ENCODE measurements at regions not wholly inside any gene's neighbourhood (a gene's known extent, or its start where the extent isn't known, plus 50 kb on each side); places are given as distances from the start of the nearest gene placed in this dataset.

DNA sequence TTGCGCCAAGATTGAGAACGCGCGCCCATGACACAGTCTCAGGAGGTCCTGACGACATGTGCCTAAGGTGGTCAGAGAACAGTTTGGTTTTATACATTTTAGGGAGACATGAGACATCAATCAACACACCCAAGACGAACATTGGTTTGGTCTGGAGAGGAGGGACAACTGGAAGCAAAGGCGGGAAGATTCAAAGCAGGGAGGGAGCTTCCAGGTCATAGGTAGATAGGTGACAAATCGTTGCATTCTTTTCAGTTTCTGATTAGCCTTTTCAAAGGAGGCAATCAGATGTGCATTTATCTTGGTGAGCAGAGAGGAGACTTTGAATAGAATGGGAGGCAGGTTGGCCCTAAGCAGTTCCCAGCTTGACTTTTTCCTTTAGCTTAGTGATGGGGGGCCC, 828.4 kb upstream of the DPPA4 start:
- no peaks in the 10 kb centered on the region for H3K4me1 ChIP-seq (ENCODE audit: control insufficient read depth in 2 of 2, insufficient read depth in 2 of 2, low read length in 2 of 2)
- no peak overlapping the region for H3K9ac ChIP-seq (ENCODE audit: low read depth in 1 of 2, low read length in 2 of 2)
- H3K27me3 ChIP-seq (ENCODE audit: control insufficient read depth in 2 of 2, insufficient read depth in 2 of 2, low read length in 2 of 2), result no peaks in the 10 kb centered on the region
- H3K9me3 ChIP-seq (ENCODE audit: control insufficient read depth in 2 of 2, low read length in 2 of 2), result no peaks in the 10 kb centered on the region
- no peaks in the 10 kb centered on the region for H3K36me3 ChIP-seq (ENCODE audit: control insufficient read depth in 2 of 2, insufficient read depth in 2 of 2, low read length in 2 of 2)
- H3K4me3 ChIP-seq (ENCODE audit: low read length in 2 of 2), result no peak overlapping the region
- H3K27ac ChIP-seq (ENCODE audit: low read depth in 2 of 2, low read length in 2 of 2), result no peak overlapping the region

DNA sequence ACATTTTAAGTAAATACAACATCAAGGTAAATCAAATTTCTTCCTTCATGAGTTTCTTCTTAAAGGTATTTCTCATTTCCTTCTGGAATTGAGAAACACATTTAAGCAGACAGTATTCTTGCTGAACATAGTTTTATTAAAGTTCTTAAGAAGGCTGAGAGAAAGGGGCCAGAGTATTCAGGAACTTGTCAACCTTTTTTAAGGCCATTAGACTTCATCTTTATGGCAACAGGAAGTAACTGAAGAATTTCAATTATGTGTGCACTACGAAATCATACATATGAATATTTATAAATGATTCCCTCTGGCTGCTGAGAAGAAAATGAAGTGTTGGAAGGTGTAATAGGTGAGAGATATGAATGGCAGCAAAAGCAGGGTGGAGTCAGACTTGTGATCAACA, 829.4 kb upstream of the DPPA4 start:
- H3K4me3 ChIP-seq (ENCODE audit: low read length in 2 of 2), result no peak overlapping the region

DNA sequence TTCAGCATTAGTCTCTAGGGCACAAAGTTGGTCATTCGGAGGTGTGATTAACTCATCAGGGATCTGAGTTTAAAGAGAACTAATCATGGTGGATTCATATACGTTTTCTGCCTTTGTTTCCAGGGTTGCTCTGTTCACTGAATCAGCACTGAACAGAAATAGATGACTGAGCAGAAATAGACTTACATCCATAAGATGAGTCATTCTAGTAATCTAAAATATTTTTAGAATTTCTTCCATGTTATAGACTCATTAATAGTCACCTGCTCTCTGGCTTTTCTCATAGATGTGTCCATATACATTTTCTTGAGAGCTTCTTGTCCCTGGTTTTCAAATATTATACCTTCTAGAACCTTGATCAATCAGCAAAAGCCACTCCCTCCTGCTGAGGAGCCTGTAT, 837.6 kb upstream of the DPPA4 start:
- Histone ChIP-seq H3K27ac (ENCODE audit: low read depth in 2 of 2, low read length in 2 of 2) (no peak overlapping the region), H3K27me3 (ENCODE audit: control insufficient read depth in 2 of 2, insufficient read depth in 2 of 2, low read length in 2 of 2) (no peaks in the 10 kb centered on the region), H3K4me1 (ENCODE audit: control insufficient read depth in 2 of 2, insufficient read depth in 2 of 2, low read length in 2 of 2) (no peaks in the 10 kb centered on the region), H3K36me3 (ENCODE audit: control insufficient read depth in 2 of 2, insufficient read depth in 2 of 2, low read length in 2 of 2) (no peaks in the 10 kb centered on the region), H3K9ac (ENCODE audit: low read depth in 1 of 2, low read length in 2 of 2) (no peak overlapping the region), H3K4me3 (ENCODE audit: low read length in 2 of 2) (no peak overlapping the region), H3K9me3 (ENCODE audit: control insufficient read depth in 2 of 2, low read length in 2 of 2) (no peaks in the 10 kb centered on the region)

More for the DNA sequence above, 829.4 kb upstream of the DPPA4 start:
- Histone ChIP-seq H3K9ac (ENCODE audit: low read depth in 1 of 2, low read length in 2 of 2) (no peak overlapping the region), H3K36me3 (ENCODE audit: control insufficient read depth in 2 of 2, insufficient read depth in 2 of 2, low read length in 2 of 2) (no peaks in the 10 kb centered on the region), H3K27me3 (ENCODE audit: control insufficient read depth in 2 of 2, insufficient read depth in 2 of 2, low read length in 2 of 2) (no peaks in the 10 kb centered on the region), H3K27ac (ENCODE audit: low read depth in 2 of 2, low read length in 2 of 2) (no peak overlapping the region), H3K9me3 (ENCODE audit: control insufficient read depth in 2 of 2, low read length in 2 of 2) (no peaks in the 10 kb centered on the region), H3K4me1 (ENCODE audit: control insufficient read depth in 2 of 2, insufficient read depth in 2 of 2, low read length in 2 of 2) (no peaks in the 10 kb centered on the region)

DNA sequence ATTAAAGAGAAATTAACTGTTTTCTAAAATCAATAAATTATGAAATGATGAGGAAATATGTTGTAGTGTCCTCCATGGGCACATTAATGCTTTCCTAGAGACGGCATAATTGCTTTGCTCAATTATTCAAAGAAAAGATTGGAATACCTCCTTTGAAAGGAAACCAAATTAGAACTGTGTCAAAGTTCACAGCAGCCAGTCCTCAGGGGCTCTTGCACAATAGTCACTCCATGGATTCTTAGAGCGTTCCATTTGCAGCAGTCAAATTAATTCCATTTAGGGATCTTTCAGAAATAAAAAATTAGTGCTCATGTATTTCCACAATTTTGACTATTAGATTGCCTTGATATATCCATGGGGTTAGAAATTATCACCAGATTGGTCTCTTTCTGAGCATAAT, 841.6 kb upstream of the DPPA4 start:
- no peaks in the 10 kb centered on the region for H3K36me3 ChIP-seq (ENCODE audit: control insufficient read depth in 2 of 2, insufficient read depth in 2 of 2, low read length in 2 of 2)
- no peak overlapping the region for H3K4me3 ChIP-seq (ENCODE audit: low read length in 2 of 2)
- no peaks in the 10 kb centered on the region for H3K4me1 ChIP-seq (ENCODE audit: control insufficient read depth in 2 of 2, insufficient read depth in 2 of 2, low read length in 2 of 2)
- no peaks in the 10 kb centered on the region for H3K9me3 ChIP-seq (ENCODE audit: control insufficient read depth in 2 of 2, low read length in 2 of 2)
- no peaks in the 10 kb centered on the region for H3K27me3 ChIP-seq (ENCODE audit: control insufficient read depth in 2 of 2, insufficient read depth in 2 of 2, low read length in 2 of 2)
- no peak overlapping the region for H3K27ac ChIP-seq (ENCODE audit: low read depth in 2 of 2, low read length in 2 of 2)
- no peak overlapping the region for H3K9ac ChIP-seq (ENCODE audit: low read depth in 1 of 2, low read length in 2 of 2)

DNA sequence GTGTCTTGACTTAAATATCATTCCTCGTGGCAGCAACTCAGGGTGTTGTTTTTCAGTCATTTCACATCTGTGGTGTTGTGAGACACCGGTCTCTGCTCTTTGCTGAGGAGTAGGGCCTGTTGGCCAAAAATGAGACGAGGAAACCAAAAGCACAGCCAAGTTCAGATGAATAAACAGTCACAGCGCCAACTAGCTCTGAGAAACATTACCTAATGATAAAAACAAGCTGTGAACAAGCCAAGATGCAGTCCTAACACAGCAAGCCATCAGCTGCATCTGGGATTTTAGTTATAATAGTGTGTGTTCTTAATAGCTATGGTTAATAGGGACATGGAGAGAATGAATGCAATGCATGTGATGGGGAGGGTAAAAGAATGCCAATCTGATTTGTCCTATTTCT, 843.4 kb upstream of the DPPA4 start:
- Histone ChIP-seq H3K4me3 (ENCODE audit: low read length in 2 of 2) (no peak overlapping the region), H3K4me1 (ENCODE audit: control insufficient read depth in 2 of 2, insufficient read depth in 2 of 2, low read length in 2 of 2) (no peaks in the 10 kb centered on the region), H3K36me3 (ENCODE audit: control insufficient read depth in 2 of 2, insufficient read depth in 2 of 2, low read length in 2 of 2) (no peaks in the 10 kb centered on the region), H3K9ac (ENCODE audit: low read depth in 1 of 2, low read length in 2 of 2) (no peak overlapping the region), H3K27ac (ENCODE audit: low read depth in 2 of 2, low read length in 2 of 2) (no peak overlapping the region), H3K9me3 (ENCODE audit: control insufficient read depth in 2 of 2, low read length in 2 of 2) (no peaks in the 10 kb centered on the region), H3K27me3 (ENCODE audit: control insufficient read depth in 2 of 2, insufficient read depth in 2 of 2, low read length in 2 of 2) (no peaks in the 10 kb centered on the region)

DNA sequence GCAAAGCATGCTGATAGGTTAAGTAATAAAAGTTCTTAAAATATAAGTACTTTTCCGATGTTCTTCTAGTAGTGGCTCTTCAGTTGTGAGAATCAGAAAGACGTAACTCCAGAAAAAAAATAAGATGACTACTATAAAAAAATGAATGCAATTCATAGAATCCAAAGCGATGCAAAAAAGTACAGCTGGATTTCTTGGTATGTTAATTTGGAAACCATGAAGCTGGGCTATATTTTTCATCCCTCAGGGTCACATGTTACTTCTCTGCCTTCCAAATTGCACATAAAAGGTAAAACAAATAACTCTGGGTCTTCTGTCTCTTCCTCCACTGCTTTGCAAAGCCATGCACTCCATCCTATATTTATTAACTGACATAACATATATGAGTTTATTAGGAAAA, 843.9 kb upstream of the DPPA4 start:
- H3K4me1 ChIP-seq (ENCODE audit: control insufficient read depth in 2 of 2, insufficient read depth in 2 of 2, low read length in 2 of 2), result no peaks in the 10 kb centered on the region
- H3K9ac ChIP-seq (ENCODE audit: low read depth in 1 of 2, low read length in 2 of 2), result no peak overlapping the region
- no peaks in the 10 kb centered on the region for H3K36me3 ChIP-seq (ENCODE audit: control insufficient read depth in 2 of 2, insufficient read depth in 2 of 2, low read length in 2 of 2)
- H3K27ac ChIP-seq (ENCODE audit: low read depth in 2 of 2, low read length in 2 of 2), result no peak overlapping the region
- no peaks in the 10 kb centered on the region for H3K27me3 ChIP-seq (ENCODE audit: control insufficient read depth in 2 of 2, insufficient read depth in 2 of 2, low read length in 2 of 2)
- no peak overlapping the region for H3K4me3 ChIP-seq (ENCODE audit: low read length in 2 of 2)
- H3K9me3 ChIP-seq (ENCODE audit: control insufficient read depth in 2 of 2, low read length in 2 of 2), result no peaks in the 10 kb centered on the region

DNA sequence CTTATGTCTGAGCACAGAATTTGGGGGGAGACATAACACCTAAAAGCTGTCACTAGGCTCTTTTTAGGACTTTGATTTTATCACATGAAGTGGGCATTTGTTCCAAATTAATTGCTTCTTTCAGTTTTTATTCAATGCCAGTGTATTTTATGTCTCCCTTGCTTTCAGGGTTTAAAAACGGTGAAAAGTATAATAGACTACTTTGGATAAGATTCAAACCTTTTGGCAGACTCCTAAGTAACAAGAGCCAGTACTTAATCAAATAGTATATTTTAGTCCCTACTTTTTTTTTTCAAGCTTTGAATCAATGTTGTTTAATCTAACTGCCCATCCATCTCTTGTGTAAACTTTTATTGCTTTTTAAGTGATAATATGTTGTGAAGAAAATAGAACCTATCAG, 847.2 kb upstream of the DPPA4 start:
- no peak overlapping the region for H3K9ac ChIP-seq (ENCODE audit: low read depth in 1 of 2, low read length in 2 of 2)
- no peaks in the 10 kb centered on the region for H3K27me3 ChIP-seq (ENCODE audit: control insufficient read depth in 2 of 2, insufficient read depth in 2 of 2, low read length in 2 of 2)
- H3K4me3 ChIP-seq (ENCODE audit: low read length in 2 of 2), result no peak overlapping the region
- H3K27ac ChIP-seq (ENCODE audit: low read depth in 2 of 2, low read length in 2 of 2), result no peak overlapping the region
- no peaks in the 10 kb centered on the region for H3K36me3 ChIP-seq (ENCODE audit: control insufficient read depth in 2 of 2, insufficient read depth in 2 of 2, low read length in 2 of 2)
- no peaks in the 10 kb centered on the region for H3K4me1 ChIP-seq (ENCODE audit: control insufficient read depth in 2 of 2, insufficient read depth in 2 of 2, low read length in 2 of 2)
- no peaks in the 10 kb centered on the region for H3K9me3 ChIP-seq (ENCODE audit: control insufficient read depth in 2 of 2, low read length in 2 of 2)

DNA sequence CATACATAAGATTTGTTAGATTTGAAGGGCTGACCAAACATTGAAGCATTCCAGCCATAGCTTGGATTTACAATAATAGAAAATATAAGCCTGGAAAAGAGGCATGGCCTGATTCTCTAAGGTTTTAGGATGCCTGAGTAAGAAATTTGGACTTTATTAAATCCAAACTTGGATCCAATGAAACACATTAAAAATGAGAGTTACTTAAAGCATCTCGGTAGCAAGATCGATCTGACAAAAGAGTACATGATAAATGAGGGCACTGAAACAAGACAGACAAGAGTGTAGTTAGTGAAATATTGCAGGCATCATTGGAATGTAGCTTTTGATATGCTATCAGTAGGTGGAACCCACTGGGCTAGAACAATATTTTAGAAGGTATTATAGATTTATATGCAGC, 855.7 kb upstream of the DPPA4 start:
- H3K27me3 ChIP-seq (ENCODE audit: control insufficient read depth in 2 of 2, insufficient read depth in 2 of 2, low read length in 2 of 2), result no peaks in the 10 kb centered on the region
- H3K27ac ChIP-seq (ENCODE audit: low read depth in 2 of 2, low read length in 2 of 2), result no peak overlapping the region
- H3K36me3 ChIP-seq (ENCODE audit: control insufficient read depth in 2 of 2, insufficient read depth in 2 of 2, low read length in 2 of 2), result no peaks in the 10 kb centered on the region
- H3K4me1 ChIP-seq (ENCODE audit: control insufficient read depth in 2 of 2, insufficient read depth in 2 of 2, low read length in 2 of 2), result no peaks in the 10 kb centered on the region
- H3K9me3 ChIP-seq (ENCODE audit: control insufficient read depth in 2 of 2, low read length in 2 of 2), result no peaks in the 10 kb centered on the region
- H3K4me3 ChIP-seq (ENCODE audit: low read length in 2 of 2), result no peak overlapping the region
- no peak overlapping the region for H3K9ac ChIP-seq (ENCODE audit: low read depth in 1 of 2, low read length in 2 of 2)

DNA sequence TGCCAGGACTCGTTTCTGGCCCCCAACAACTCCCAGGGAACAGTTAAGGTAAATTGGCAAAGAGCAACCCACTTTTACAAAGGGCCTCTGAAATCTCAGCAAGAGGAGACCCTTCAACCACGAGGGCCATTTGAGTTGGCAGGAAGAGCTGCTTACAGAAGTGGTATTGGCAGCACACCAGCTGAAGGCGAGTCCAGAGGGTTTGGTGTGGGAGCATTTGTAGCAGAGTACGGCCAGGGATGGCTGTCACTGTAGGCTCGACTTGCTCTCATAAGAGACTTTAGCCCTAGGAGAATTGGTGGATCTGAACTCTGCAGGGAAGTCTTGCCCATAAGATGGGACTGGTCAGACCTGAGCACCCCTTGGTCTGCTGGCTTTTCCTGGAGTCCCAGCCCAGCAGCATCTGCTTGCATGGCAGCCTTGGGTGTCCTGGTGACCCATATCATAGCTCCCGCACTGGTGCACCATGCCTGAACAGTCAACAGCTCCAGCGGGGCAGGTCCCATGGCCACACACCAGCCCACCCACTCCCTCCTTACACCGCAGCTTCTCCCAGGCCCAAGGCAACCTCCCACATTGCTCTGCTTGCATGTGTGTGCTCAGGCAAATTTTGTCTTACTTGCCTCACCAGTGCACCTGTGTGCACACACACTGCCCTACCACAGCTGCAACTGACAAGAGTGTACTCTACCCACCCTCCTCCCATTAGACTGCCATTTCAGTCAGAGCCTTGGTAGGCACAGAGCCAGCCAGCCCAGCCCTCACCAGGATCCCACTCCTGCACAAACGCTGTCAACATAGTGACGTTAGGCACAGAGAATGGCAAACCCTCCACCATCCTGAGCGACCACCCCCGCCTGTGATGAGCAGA, 861.6 kb upstream of the DPPA4 start:
- H3K9me3 ChIP-seq (ENCODE audit: control insufficient read depth in 2 of 2, low read length in 2 of 2), result no peaks in the 10 kb centered on the region
- H3K36me3 ChIP-seq (ENCODE audit: control insufficient read depth in 2 of 2, insufficient read depth in 2 of 2, low read length in 2 of 2), result no peaks in the 10 kb centered on the region
- H3K4me3 ChIP-seq (ENCODE audit: low read length in 2 of 2), result no peak overlapping the region
- no peaks in the 10 kb centered on the region for H3K4me1 ChIP-seq (ENCODE audit: control insufficient read depth in 2 of 2, insufficient read depth in 2 of 2, low read length in 2 of 2)
- no peaks in the 10 kb centered on the region for H3K27me3 ChIP-seq (ENCODE audit: control insufficient read depth in 2 of 2, insufficient read depth in 2 of 2, low read length in 2 of 2)
- H3K9ac ChIP-seq (ENCODE audit: low read depth in 1 of 2, low read length in 2 of 2), result no peak overlapping the region
- H3K27ac ChIP-seq (ENCODE audit: low read depth in 2 of 2, low read length in 2 of 2), result no peak overlapping the region

DNA sequence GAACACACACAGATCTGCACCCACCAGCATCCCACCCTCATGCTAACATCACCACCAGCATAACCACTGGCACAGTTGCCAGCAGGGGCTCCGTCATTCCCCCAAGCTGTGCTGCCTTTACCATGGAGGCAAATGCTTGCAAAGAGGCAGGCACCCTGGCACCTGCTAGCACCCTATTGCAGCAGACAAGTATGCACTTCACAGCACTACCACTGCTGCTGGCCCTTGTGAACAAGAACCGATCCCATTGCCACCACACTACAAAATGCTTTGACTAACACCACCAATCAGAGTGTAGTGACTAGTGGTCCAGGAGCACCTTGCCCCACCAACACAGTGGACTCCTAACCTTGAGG, 862.2 kb upstream of the DPPA4 start:
- H3K4me3 ChIP-seq (ENCODE audit: low read length in 2 of 2), result no peak overlapping the region
- no peaks in the 10 kb centered on the region for H3K9me3 ChIP-seq (ENCODE audit: control insufficient read depth in 2 of 2, low read length in 2 of 2)
- H3K4me1 ChIP-seq (ENCODE audit: control insufficient read depth in 2 of 2, insufficient read depth in 2 of 2, low read length in 2 of 2), result no peaks in the 10 kb centered on the region
- no peaks in the 10 kb centered on the region for H3K36me3 ChIP-seq (ENCODE audit: control insufficient read depth in 2 of 2, insufficient read depth in 2 of 2, low read length in 2 of 2)
- H3K9ac ChIP-seq (ENCODE audit: low read depth in 1 of 2, low read length in 2 of 2), result no peak overlapping the region
- H3K27me3 ChIP-seq (ENCODE audit: control insufficient read depth in 2 of 2, insufficient read depth in 2 of 2, low read length in 2 of 2), result no peaks in the 10 kb centered on the region
- no peak overlapping the region for H3K27ac ChIP-seq (ENCODE audit: low read depth in 2 of 2, low read length in 2 of 2)
